ENCODE measurements at regions not wholly inside any gene's neighbourhood (a gene's known extent, or its start where the extent isn't known, plus 50 kb on each side); places are given as distances from the start of the nearest gene placed in this dataset.

- peak; percentile 8 for DNase-seq
Measured at GRCh38 chr1:118717893-118718292, 270.2 kb downstream of the TBX15 start.

DNA sequence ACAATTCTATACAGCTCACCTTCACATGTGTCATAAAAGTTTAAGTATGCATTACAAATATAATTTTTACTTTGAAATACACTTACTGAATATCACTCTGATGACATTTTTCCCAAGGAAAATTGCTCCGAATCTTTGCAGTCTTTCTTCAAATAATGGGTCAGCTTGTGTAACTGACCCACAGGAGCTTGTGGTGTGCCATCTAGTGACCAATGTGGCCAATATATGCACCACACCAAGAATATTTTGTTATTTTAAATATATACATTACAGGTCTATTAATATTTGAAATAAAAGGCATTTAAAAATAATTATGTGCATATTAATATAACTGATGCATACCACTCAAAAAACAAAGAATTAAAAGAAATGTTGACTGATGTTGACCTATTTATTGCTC is 271.4 kb downstream of the TBX15 start:
- no peak for DNase-seq

DNA sequence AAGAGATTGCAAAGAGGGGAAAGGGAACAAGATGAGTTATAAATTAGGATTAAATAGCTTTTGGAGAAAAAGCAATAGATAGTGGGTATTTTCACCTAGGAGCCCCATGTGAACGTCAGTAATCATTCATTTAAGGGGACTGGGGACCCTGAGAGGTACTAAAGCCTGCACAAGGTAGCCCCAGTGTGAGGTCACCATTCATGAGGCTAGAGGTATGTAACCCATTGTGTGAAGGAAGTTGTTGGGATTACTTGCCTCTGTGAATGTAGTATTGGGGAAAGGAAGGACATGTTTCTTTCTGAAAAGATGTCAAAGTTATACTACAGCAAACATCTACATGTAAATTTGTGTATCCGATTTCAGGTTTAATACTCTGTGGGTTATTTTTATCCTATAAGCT is 276.8 kb downstream of the TBX15 start:
- DNase-seq = no peak

GRCh38 chr1:118698911-118699310 is 289.2 kb downstream of the TBX15 start:
- DNase-seq = no peak

- no peak for DNase-seq
Measured at GRCh38 chr1:118692143-118692542, 296.0 kb downstream of the TBX15 start.

- DNase-seq = no peak
Measured at GRCh38 chr1:118688891-118689290, 299.3 kb downstream of the TBX15 start.

DNA sequence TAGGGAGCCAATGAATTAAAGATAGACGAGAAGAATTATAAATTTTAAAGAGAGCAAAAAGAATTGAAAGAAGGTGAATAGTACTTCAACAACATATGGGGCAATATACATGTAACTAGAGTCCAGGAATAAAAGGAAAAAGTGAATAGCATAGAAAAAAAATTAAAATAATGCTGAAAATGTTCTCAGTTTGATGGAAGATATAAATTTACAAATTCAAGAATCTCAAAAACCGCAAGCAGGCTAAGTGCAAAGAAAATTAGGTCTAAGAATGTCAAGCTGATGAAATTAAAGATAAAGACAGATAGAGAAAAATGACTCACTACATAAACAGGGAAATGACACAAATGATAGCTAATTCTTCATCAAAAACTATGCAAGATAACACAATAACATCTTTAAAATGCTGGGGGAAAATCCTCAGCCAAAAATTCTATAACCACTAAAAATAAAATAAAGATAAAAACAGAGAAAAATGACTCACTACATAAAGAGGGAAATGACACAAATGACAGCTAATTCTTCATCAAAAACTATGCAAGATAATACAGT is 326.3 kb downstream of the TBX15 start:
- no peak for DNase-seq

- no peak for DNase-seq
Measured at GRCh38 chr1:118660769-118661168, 327.4 kb downstream of the TBX15 start.

DNA sequence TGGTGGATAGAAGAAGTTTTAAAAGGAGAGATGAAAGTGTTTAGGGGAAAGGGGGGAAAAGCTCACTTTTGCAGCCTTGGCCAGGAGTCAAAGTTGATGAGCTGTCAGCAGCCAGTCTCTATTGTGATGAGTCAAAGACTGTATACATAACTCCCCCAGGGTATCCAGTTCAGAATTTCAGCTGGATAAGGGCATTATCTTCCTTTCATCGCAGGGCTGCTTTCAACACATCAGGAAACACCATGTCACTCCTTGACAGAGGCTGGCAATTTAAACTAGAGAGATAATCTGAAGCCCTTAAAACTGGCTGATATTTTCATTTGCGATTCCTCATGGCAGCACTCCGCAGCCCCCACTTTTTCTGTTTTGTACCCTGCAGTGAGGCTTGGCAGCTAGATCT is 328.5 kb downstream of the TBX15 start:
- no peak for DNase-seq

DNA sequence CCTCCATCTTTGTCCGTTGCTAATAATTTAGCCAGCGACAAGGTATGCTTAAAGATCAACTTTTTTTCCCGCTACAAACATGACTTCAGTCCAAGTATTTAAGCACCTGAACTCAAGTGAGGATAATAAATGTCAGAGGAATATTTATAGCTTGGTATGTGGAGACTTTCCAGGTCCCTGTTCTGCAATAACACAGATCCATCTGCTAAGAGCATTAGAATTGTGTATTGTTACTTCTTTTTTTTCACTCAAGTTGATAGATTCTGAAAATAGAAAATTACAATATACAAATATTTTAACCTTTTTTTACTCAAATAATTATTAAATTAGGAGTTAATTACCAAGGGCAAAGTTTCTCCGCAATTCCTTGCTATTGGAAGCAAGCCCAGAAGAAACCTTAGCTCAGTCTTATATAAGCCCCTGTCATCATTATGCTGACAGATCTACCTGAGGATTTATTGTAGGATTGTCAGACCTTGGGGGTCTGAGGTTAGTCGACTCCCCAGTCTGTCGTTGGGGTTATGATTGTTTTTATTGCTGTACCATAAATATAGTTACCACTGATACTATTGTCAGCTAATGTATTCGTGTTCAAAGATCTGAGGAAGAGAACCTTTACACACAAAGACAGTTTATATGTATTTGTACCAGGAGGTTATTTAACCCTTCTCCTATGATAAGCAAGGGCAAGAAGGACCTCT is 337.9 kb downstream of the TBX15 start:
- no peak for DNase-seq

DNA sequence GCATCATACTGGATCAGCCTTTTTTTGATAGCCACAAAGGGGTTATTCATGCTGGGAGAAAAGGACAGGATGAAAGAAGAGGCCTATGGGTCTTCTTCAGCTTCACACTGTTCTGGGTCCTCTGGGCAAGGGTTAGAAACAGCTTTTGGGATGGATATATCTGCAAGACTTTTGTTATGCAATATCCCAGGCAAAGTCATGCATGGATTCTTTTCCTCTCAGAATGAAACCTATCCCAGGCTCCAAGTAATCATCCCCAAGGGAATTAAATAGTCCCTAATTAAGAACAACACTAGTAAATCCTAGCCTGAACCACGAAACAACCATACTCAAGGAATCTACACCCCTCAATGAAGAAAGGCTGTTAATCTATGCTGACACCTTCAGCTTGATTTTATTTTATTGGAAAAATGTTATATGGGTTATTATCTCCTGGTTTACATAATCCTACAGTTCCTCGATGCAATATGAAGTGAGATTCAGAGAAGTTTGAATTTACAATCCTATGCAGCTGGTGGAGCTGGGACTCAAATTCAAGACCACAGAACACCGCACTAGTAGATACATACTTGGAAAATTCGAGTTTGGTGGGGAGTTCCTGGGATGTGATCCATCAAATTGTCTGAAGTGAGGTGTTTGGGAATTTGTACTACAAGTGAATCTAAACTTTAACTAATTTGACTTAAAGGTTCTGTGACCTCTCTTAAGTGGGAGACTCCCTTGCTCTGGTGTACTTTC is 338.6 kb downstream of the TBX15 start:
- DNase-seq = no peak

DNA sequence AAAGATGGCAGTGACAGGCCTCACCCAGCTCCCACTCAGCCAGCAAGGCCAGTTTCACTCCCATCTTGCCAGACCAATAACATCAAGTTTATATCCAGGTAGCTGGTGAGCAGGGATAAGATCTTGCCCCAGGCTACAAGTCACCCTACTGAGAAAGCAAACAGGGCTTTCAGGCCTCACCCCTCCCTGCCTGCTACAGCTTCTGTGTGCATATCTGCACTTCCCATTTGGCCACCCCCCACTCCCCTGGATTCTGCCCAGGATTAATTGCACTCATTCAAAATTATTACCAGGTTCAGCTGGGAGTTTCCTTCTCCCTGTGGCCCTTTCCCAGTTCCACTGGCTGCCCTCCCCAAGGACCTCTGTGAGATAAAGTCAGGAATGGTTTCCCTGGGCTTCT is 352.1 kb downstream of the TBX15 start:
- no peak for DNase-seq

DNA sequence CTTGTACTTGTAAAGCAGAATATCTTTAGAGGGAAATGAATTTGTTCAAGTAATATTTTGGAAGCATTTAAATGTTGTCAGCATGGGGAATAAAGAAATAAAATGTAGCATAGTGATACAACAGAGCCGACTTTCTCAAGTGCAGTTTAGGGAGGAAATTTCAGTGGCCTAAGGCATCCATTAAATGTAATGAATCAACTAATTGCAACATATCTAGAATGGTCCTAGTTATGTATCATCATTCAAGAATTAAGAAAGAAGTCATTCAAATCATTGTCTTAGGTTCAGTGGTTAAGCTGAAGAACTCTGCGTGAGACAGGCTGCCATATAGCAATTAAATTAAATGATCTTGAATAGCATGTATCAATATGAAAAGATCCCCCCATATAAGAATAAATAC is 360.7 kb downstream of the TBX15 start:
- no peak for DNase-seq

DNA sequence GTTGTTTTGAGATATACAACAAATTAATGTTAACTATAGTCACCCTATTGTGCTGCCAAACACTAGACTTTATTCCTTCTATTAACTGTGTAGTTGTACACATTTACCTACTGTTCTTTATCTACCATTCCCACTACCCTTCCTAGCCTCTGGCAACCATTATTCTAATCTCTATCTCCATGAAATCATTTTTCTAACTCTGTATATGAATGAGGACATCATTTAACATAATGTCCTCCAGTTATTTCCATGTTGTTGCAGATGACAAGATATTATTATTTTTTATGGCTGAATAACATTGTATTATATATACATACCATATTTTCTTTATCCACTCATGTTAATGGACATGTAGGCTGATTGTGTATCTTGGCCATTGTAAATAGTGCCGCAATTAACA is 366.3 kb downstream of the TBX15 start:
- DNase-seq = no peak

DNA sequence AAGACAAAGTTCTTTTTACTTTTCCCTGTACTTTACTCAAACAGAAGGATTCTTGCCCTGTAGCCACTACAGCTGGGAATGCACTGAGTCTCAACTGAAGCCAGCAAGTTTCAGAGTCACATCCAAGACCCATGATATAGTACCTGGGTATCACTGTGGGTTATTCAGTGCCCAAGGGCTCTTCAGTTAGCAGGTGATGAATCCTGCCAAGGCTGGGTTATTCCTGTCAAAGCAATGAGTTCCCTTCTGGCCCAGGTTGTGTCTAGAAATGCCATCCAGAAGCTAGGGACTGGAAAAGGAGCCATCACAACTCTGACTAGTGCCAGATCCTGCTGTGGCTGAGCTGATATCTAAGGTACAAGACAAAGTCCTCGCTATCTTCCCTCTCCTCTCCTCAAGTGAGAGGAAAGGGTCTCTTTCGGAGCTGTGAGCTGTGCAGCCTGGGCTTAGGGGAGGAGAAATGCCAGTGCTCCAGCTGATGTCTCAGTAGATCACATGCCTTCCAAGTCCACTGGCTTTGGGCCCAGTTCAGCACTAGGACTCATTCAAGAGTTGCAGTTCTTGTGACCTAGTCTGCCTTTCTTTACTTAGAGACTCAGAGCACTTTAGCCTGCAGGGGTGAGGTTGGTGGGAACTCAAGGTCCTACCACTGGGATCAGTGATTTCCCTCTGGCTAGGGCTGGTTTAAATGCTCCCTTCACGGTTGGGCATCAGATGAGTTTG is 369.4 kb downstream of the TBX15 start:
- no peak for DNase-seq

- DNase-seq = no peak
Measured at GRCh38 chr1:118617916-118618315, 370.2 kb downstream of the TBX15 start.

- no peak for DNase-seq
Measured at GRCh38 chr1:118615066-118615465, 373.1 kb downstream of the TBX15 start.

GRCh38 chr1:118589238-118589846 is 398.8 kb downstream of the TBX15 start:
- no peak for DNase-seq

GRCh38 chr1:118588566-118588965 is 399.6 kb downstream of the TBX15 start:
- DNase-seq = no peak

DNA sequence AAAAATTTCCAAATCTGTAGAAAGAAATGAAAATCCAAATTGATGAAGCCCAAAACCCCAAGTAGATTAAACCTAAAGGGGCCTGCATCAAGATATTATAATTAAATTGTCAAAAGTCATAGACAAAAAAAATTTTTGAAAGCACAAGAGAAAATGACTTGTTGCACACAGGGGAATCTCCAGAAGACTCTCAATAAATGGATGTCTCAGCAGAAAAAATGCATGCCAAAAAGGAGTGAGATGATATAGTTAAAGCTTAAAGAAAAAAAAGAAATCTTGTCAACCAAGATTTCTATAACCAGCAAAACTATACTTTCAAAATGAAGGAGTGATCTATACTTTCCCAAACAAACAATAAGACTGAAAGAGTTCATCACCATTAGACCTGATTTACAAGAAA is 393.2 kb upstream of the SPAG17 start:
- DNase-seq = no peak

GRCh38 chr1:118575060-118575459 is 390.0 kb upstream of the SPAG17 start:
- DNase-seq = no peak

- no peak for DNase-seq
Measured at GRCh38 chr1:118564961-118565703, 380.1 kb upstream of the SPAG17 start.

Data from kidney glomerular epithelial cell (primary cell).